ENCODE measurements at regions not wholly inside any gene's neighbourhood (a gene's known extent, or its start where the extent isn't known, plus 50 kb on each side); places are given as distances from the start of the nearest gene placed in this dataset.

GRCh38 chr12:92356425-92356824, 210.8 kb upstream of the BTG1 start:
- peak; percentile 6 for DNase-seq (ENCODE audit: low spot score)

GRCh38 chr12:92349635-92350034, 204.0 kb upstream of the BTG1 start:
- no peak for DNase-seq (ENCODE audit: low spot score)

GRCh38 chr12:92342574-92342973, 196.9 kb upstream of the BTG1 start:
- DNase-seq (ENCODE audit: low spot score) = no peak

GRCh38 chr12:92341065-92341668, 195.5 kb upstream of the BTG1 start:
- DNase-seq (ENCODE audit: low spot score) = no peak

- DNase-seq (ENCODE audit: low spot score) = no peak
Observed at GRCh38 chr12:92340441-92341064, 194.9 kb upstream of the BTG1 start.

DNA sequence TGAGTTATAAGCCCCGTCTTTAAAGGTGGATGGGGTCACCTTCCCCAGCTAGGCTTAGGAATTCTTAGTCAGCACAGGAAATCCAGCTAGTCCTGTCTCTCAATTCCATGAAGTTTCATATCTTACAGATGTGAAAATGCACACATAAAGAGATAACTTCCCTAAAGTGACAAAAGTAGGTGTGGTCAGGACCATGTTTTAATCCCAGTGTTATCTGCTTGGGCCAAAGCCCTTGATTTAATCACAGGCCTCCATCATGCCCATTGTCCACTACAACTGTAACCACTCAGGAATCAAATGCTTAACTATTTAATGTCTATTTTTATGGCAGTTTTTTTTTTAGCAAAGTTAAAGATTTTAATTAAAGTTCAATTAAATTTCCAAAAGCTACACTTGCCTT, 194.4 kb upstream of the BTG1 start:
- no peak for DNase-seq (ENCODE audit: low spot score)

- no peak for DNase-seq (ENCODE audit: low spot score)
Observed at GRCh38 chr12:92339198-92339821, 193.7 kb upstream of the BTG1 start.

GRCh38 chr12:92338671-92339070, 193.0 kb upstream of the BTG1 start:
- DNase-seq (ENCODE audit: low spot score) = peak; percentile 9

GRCh38 chr12:92338102-92338501, 192.5 kb upstream of the BTG1 start:
- no peak for DNase-seq (ENCODE audit: low spot score)

- DNase-seq (ENCODE audit: low spot score) = no peak
Observed at GRCh38 chr12:92337128-92337527, 191.5 kb upstream of the BTG1 start.

DNA sequence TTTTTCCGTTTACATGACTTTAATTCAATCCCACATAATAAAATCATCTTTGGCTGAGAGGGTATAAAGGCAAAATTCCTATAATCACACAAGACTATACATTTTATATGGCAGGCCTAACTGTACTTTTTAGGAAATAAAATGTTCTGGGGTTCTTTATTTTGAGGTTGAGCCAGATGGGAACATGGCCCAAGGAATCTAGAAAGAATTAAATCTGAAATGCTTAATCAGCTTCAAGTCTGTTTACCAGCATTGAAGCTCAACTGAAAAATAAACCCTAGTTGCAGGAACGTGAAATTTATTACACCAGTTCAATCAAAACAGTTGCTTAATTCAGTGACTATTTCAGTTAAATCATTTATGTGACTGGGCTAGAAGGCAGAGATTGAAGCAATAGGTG, 191.0 kb upstream of the BTG1 start:
- DNase-seq (ENCODE audit: low spot score) = no peak

- no peak for DNase-seq (ENCODE audit: low spot score)
Observed at GRCh38 chr12:92335831-92336230, 190.2 kb upstream of the BTG1 start.

GRCh38 chr12:92334552-92334951, 188.9 kb upstream of the BTG1 start:
- DNase-seq (ENCODE audit: low spot score) = no peak

DNA sequence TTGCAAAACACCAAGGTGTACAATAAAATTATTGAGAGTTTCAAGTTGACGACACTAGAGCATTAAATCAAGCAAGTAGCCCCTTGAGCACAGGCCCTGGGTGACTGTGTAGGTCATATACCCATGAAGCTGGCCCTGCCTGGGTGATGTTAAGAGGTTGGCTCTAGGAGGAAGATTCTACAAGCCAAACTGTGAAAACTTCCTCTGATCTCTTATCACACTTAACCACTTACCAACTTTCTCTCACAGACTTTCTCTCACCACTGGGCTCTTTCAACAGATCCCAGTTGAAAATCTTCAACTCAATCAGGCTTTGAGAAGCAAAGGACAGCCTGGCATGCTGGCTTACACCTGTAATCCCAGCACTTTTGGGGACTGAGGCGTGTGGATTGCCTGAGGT, 186.9 kb upstream of the BTG1 start:
- DNase-seq (ENCODE audit: low spot score) = no peak

- no peak for DNase-seq (ENCODE audit: low spot score)
Observed at GRCh38 chr12:92331383-92331782, 185.7 kb upstream of the BTG1 start.

GRCh38 chr12:92330654-92331053, 185.0 kb upstream of the BTG1 start:
- DNase-seq (ENCODE audit: low spot score) = no peak

DNA sequence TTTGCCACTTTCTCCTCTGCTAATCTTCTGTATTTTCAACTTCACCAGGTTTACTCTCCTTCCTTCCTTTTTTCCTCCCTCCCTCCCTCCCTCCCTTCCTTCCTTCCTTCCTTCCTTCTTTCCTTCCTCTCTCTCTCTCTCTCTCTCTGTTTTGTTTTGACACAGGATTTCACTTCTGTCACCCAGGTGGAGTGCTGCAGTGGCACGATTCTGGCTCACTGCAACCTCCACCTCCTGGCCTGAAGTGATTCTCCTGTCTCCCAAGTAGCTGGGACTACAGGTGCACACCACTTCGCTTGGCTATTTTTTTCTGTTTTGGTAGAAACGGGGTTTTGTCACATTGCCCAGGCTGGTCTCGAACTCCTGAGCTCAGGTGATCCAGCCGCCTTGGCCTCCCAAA, 181.2 kb upstream of the BTG1 start:
- DNase-seq (ENCODE audit: low spot score) = no peak

DNA sequence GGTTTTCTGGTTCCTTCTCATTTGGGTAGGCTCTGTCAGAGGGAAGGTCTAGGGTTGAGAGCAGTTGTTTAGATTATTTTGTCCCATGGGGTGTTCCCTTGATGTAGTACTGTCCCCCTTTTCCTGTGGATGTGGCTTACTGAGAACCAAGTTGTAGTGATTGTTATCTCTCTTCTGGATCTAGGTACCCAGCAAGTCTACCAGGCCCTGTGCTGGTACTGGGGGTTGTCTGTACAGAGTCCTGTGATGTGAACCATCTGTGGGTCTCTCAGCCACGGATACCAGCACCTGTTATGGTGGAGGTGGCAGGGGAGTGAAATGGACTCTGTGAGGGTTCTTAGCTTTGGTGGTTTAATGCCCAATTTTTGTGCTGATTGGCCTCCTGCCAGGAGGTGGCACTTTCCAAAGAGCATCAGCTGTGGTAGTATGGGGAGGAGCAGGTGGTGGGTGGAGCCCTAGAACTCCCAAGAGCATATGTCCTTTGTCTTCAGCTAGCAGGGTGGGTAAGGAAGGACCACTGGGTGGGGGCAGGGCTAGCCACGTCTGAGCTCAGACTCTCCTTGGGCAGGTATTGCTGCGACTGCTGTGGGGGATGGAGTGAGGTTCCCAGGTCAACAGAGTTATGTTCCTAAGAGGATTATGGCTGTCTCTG, 179.3 kb upstream of the BTG1 start:
- no peak for DNase-seq (ENCODE audit: low spot score)

DNA sequence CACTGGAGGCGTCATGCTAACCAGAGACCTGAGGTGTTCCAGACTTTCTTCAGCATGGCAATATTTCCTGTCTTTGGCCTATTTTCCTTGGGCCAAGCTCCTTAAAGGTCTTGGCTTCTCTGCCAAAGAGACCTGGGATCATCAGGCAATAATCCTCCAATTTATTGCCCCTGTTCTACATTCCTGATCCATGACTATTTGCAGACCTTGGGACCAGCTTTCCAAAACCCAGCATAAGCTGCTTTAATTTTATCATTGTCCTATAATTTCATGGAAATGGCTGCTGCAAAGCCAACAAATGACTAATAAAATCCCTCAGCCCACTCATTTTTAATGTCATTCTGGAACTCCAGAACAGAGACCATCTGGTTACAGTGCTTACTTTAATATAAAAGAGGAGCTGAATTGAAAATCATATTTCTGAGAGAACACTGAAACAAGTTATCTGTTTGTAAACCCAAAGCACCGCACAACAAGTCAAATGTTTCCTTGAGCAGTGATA, 166.9 kb upstream of the BTG1 start:
- DNase-seq (ENCODE audit: low spot score) = peak; percentile 30

- no peak for DNase-seq (ENCODE audit: low spot score)
Observed at GRCh38 chr12:92304371-92305055, 158.9 kb upstream of the BTG1 start.

GRCh38 chr12:92302041-92302829, 156.6 kb upstream of the BTG1 start:
- DNase-seq (ENCODE audit: low spot score) = no peak

GRCh38 chr12:92301356-92301755, 155.7 kb upstream of the BTG1 start:
- no peak for DNase-seq (ENCODE audit: low spot score)

Measured in GM03348 (cell line).